Urothelium cell line (cell line): ENCODE measurements at regions not wholly inside any gene's neighbourhood (a gene's known extent, or its start where the extent isn't known, plus 50 kb on each side); places are given as distances from the start of the nearest gene placed in this dataset.
A peak's percentile ranks its signal among the peaks of the same experiment; 100 is the strongest.

Source experiments
- DNase-seq: peaks from one replicate; pipeline ENCODE4 v3.0.0; 2011; ENCODE audit warnings: low spot score, mixed read lengths
- FAIRE-seq: peaks from 2 replicates; lab custom pipeline; 2011; peaks lifted over from hg19 to GRCh38; lab: Jason Lieb, UNC

DNA sequence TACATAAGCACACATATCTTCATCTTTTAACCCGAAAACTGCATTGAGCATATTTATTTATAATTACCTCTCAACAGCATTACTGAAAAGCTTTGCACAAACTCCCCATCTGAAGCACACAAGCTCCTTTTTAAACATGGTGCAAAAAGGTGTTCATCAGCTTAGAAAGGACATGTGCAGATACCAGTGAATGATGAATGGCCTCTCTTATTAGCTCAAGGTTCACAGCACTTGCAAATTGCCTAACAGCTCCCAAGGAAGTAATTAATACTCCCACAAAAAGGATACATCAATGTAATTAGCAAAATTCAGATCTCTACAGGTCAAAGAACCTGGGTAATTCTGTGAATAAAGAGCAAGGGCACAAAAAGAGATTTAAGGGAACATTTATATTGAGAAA is 422.0 kb downstream of the HINT1 start:
- DNase-seq = no peak
- no peak for FAIRE-seq

DNA sequence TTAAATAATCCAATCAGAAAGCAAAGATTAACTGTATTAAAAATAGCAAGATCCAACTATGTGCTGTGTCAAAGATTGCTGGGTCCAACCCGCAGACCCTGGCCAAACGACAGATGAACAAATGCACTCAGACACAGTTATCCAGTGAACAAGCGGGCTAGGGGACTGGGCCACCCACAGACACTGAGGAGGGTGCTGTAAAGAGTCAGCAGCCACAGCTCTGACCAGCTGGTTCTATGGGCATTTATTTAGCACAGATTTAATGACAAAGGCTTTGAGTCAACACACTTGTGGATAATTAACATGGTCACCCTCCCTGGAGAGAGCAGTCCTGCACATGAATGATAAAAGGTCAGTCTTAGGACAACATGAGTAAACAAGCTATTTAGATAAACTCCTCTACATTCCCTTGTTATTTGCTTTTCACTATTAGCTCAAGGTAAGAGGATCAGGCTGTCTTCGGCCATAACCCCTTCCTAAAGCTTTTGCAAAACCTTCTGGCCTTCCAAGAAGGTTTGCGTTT is 424.9 kb downstream of the HINT1 start:
- FAIRE-seq = no peak

DNA sequence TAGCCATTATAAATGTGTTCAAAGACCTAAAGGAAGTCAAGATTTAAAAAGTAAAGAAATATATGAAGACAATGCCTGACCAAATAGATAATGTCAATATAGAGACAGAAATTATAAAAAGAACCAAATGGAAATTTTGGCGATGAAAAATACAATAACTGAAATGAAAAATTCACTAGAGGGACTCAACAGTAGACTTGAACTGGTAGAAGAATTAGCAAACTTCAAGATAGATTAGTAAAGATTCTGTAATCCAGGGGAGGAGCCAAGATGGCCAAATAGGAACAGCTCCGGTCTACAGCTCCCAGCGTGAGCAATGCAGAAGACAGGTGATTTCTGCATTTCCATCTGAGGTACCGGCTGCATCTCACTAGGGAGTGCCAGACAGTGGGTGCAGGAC is 433.2 kb downstream of the HINT1 start:
- FAIRE-seq (no peak), DNase-seq (no peak)

More for the DNA sequence above, 424.9 kb downstream of the HINT1 start:
- no peak for DNase-seq

DNA sequence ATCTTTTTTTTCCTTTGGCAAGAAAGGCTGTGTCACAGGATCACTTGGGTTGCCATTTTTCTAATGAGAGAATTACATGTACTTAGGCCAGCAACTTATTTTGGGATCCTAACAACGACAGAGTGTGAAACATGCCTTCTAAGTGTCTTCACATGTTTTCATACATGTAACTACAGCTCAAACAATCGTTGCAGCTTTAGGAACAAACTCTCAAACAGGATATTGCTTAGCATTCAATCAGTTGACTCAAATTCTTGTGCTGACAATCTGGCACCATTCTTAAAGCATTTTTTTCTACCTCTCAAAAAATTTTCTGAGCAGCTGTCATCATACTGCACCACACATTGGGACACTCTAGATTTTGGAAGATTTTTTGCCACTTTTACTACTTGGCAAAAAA is 435.5 kb downstream of the HINT1 start:
- FAIRE-seq (no peak), DNase-seq (no peak)

DNA sequence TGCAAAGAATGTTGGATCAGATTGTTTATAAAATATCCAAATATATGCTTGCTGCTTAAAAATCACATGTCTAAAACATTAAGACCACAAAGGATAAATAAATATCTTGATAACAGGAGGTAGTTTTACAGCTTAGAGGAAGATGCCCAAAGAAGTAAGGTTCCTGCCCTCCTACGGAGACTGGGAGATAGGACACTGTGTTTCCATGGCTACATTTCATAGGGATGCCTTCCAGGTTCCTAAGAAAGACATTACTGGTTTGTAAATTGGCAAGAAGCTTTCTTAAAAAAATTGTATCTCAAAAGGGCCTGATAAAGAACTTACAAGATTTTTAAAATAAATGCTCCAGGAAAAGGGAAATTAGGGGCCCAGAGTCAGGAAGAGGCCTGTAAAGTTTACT is 437.2 kb downstream of the HINT1 start:
- DNase-seq = no peak
- FAIRE-seq = no peak

DNA sequence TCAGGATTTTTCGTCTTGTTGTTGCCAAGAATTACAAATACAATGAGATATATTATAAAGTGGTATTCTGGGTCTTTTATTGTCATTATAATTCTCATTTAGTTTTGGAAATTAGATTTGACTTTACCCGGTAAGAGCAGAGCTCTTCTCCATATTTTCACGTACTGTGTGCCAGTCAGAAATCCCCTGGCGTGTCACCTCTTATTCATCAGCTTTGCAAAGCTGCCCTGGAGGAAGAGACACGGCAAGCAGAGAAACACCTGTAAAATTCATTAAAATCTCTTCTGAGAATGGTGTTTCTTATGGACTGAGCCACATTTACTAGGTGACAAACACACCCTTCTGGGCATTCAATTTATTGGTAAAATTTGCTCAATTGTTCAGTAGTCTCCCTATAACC is 440.4 kb downstream of the HINT1 start:
- no peak for FAIRE-seq
- DNase-seq = no peak

DNA sequence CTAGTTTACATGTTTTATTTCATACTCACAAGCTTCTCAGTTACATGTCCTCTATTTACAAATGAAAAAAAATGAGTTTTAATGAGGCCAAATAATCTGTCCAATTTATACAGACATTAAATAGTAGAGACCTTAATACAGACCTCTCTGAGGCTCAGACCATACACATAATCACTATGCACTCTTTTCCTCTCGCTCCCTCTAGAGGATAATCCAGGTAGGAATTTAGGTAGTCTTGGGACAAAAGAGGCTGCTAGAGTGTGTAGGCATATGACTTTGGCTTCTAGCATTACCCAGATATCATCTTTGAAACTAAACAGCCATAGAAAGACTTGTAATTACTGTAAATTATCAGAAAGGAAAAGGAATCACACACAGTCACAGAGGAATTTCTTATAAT is 444.7 kb downstream of the HINT1 start:
- DNase-seq = peak; percentile 45
- no peak for FAIRE-seq

DNA sequence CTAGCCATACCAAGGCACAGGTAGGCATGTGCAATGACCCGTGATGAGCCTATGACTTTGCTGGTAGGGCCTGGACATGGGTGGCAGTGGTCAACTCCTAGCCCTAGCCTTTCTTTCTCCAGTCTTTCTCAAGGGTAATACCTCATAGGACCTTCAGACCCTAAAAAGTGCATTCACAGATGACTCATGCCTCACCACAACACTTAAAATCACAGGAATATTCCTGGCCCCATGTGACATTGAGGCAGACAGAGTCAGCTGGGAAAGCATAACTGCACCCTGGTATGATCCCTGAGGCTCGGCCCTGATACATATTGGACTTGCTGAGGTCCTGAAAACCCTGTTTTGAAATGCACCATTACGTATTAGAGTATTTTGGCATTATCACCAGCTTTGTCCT is 449.5 kb downstream of the HINT1 start:
- no peak for FAIRE-seq
- DNase-seq = peak; percentile 10

DNA sequence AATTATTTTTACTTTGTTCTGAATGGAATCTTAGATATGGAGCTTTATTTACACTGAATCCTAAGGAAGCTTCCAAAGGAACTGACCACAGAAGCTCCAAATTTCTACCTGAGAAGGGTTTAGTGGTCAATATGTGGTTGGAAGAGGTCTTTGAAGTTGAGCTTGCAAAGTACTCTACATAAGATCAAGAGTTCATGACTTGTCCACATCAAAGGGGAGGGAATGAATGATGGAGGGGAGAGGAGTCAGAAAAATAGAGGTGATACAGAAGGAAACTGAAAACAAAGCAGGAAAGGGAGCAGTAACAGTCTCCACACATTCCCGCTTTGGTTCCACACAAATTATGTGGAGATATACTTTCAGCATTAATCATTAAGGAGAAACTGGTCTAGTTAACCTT is 450.9 kb downstream of the HINT1 start:
- no peak for FAIRE-seq
- no peak for DNase-seq

DNA sequence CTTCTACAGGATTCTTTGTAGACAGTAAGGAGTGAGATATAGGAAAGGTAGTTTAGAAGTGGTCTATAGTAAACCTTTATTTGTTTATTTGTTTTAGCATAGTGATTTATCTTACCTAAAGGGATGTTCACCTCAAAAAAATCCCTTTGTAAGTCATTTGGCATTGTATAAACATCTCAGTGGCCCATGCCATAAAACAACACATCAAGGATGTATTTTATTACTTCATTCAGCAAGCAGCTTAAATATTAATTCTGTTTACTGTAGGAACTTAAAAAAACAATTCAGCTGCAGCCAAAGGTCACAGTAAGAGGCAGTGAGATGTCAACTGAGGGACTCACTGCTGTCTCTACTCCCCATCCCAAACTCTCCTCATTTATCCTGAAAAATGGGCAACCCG is 452.7 kb downstream of the HINT1 start:
- FAIRE-seq = no peak
- DNase-seq = no peak

DNA sequence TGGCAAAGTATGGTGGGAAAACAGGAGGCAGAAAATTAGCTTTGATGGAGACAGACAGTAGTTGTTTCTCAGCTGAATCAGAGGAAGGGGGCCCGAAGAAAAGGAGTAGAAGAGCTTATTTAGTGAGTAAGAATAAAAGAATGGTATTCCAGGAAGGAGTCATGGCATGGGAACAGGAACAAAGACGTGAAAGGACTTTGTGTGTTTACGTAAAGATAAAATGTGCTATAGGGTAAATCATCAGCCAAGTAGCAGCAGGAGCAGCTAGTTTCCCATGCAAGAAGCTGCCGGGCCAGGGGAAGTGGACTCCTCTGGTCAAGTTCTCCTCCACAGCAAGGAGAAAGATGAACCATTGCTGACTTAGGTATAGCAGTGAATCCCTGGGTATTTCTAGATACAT is 454.5 kb downstream of the HINT1 start:
- DNase-seq (no peak), FAIRE-seq (no peak)

DNA sequence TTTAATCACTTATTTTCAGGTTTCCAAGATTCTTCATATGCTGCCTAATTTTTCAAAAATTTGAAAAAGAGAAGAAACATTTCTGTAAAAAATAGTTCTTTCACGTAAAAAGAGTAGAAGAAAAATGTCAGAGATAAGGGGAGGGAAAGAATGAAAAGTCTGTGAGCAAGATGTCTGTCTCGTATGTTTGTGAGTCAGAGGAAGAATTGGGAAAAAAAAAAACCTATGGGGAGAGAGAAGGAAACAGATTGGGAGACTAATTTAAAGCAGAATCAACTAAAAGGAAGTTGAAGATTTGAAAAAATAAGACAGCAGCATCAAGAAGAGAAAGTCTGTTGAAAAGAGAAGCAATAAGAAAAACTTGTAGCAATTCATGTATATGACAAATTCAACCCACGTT is 456.3 kb downstream of the HINT1 start:
- FAIRE-seq (no peak), DNase-seq (no peak)

DNA sequence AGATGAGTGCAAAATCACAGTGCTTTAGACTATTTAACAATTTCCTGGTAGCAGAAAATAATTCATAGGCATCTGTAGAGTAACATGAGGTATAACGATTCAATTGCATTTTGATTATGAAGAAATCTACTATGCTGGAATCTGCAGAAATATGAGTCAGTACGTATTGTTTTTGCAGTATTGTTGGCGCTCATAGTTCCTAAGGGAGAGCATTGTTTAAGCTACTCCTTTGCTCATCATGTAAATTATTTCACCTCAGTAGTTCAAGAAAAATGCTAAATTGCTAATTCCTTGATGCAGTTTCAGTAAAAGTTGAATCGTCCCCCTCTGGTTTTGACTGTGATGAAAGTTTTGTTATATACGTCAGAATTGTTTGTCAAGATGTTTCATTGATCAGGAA is 458.4 kb downstream of the HINT1 start:
- FAIRE-seq = no peak
- no peak for DNase-seq

DNA sequence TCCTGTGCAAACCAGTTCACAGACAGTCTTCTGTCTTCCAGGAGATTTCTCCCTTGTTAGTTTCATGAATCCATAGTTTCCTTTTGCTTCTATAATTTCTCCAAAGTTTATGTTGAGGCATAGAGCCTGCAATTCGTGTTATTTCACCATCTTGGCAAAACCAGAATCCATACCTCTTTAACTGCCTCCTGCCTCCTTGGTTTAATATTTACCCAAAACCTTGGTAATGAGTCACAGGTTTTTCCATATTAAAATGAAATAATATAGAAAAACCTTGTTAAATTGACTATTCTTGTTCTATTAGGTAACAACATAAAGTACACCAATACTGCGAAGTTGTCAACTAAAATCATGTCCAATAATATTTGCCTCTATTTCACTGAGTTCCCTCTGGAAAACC is 459.7 kb downstream of the HINT1 start:
- DNase-seq (no peak), FAIRE-seq (no peak)

DNA sequence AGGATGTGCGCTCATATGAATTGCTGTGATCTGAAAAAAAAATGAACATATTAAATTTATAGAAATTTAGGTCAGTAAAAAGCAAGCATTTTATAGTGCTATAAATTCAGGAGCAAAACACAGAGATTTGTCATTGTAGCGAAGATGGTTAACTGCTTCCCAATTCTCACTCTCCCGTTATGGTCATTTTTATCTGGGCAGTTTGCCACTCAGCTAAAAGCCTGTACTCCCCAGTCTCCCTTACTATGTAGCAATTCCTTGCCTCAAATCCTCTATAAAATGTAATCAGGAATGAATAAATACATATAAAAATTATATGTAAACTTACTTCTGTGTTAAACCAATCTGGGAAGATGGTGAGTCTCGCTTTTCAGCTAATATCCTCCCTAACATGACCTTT is 471.5 kb downstream of the HINT1 start:
- no peak for FAIRE-seq
- DNase-seq = no peak

DNA sequence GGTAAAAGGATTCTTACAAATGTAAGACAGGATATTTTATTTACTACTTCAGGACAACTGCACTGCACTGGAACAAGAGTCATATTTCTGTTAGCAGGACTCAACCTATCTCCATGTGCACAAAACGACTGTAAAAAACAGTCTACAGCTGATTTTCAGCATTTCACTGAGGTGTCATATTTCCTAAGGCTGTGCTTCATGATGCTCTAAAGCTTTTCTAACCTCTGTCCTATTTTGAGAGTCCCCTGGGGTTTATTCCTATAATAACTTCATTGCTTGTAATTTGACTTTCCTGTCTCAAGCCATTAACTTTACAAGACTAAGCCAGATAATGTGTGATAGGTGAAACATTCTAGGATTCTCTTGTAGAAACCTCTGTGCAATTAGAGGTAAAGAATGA is 472.3 kb downstream of the HINT1 start:
- no peak for FAIRE-seq
- DNase-seq = no peak

DNA sequence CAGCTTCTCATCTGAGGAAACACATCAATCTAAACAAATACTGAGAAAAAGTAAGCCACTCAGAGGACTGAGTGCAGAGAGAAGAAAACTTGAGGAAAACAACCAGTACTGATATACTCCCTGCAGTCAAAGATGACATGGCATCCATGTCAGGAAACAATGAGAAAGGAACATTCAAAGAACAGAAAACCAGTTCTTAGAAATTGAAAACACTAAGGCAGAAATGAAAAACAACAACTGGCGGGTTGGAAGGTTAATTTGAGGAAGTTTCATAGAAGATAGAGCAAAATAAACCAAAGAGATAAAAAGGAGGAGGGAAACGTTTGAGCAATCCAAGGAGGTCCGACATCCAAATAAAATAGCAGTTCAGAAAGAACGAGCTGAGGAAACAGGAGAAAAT is 475.2 kb downstream of the HINT1 start:
- DNase-seq (no peak), FAIRE-seq (no peak)

DNA sequence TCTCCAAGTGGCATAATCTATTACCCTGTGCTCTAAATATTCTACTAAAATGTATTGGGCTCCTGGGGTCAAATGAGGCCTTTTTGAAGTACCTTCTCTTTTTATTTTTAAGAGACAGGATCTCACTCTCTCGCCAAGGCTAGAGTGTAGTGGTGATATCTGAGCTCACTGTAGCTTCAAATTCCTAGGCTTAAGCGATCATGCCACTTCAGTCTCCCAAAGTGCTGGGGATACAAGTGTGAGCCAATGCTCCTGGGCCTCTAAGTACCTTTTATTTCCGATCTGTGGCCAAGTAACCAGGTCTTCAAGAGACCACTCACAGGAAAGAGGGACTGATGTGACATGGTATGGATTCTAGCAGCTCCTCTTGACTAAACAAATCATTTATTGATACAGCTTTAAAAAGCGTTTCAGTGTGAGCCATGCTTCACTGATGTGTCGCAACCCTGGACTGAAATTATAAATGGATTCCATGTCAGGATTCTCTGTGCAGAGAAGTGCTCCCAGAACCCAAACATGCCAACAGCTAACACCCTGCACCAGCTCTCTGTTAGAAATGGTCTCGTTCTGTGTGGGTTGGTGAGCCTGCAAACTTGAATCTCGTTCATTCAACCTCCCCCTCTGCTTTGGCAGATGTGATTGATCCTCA is 477.8 kb downstream of the HINT1 start:
- DNase-seq (no peak), FAIRE-seq (no peak)

DNA sequence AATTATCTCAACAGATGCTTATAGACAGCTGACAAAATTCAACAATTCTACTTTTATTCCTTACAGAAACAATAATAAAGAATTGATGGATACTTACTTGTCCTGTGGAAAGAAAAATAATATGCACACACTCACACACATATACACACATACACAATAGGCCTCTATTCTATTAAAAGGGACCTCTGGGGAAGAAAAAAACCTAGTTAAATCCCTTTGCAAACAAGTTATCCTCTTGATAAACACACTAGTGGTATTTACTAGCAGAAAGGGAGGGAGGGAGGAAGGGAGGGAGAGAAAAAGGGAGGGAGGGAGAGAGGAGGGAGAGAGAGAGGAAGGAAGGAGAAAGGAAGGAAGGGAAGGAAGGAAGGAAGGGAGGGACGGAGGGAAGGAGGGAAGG is 486.4 kb downstream of the HINT1 start:
- no peak for FAIRE-seq
- DNase-seq = no peak

DNA sequence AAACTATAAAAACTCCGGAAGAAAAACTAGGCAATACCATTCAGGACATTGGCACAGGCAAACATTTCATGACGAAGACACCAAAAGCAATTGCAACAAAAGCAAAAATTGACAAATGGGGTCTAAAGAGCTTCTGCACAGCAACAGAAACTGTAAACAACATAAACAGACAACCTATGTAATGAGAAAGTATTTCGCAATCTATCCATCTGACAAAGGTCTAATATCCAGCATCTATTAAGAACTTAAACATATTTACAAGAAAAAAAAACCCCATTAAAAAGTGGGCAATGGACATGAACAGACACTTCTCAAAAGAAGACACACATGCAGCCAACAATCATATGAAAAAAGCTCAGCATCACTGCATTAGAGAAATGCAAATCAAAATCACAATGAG is 498.6 kb downstream of the HINT1 start:
- no peak for FAIRE-seq
- no peak for DNase-seq

DNA sequence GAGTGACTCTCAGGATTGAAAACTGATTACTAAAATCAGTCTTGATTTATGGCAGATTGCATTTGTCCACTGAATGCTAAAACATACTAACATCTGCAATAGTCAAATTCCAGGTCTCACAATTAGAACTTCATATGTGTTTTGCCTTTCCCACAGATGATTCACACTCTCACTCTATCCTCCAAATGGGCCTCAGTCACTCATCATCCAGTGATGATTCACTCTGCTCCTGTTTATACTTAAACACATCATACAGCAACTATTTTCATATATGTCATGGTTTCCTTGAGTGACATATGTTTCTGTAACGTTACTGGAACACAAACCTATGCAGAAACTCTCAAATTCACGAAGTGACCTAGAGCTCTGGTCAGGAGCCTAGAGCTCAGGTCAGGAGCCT is 512.9 kb downstream of the HINT1 start:
- no peak for DNase-seq
- no peak for FAIRE-seq

DNA sequence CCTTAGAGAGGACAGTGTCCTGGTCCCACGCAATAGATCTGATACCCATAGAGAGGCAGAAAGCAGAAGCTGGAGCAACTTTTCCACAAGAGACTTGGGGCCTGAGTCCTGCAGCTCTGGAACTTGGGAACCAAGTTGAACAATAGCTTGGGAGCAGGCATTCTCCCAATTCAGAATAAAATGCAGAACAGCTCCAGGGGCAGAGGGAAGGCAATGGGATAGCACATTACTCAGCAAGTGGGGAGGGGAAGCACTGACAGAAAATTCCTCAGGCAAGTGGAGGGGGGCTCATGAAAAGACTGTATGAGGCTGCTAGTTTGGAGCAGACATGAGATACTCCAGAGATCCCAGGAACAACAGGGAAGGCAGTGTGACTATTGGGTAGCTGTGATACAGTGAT is 513.6 kb downstream of the HINT1 start:
- DNase-seq (no peak), FAIRE-seq (no peak)

DNA sequence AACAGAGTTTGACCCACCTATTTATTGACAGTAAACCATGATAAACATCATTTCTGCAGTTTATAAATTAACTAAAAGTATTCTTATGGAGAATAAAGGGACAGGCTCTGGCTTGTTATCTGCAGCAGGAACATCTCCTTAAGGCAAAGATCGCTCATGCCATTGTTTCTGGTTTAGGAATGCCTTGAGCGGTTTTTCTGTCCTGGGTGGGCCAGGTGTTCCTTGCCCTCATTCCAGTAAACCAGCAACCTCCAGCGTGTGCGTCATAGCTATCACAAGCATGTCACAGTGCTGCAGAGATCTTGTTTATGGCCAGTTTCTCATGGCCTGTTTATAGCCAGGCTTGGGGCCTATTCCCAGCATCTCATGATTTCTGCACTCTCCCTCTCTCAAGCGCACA is 521.7 kb downstream of the HINT1 start:
- DNase-seq = no peak
- no peak for FAIRE-seq
